Suppressor macrophage treated with lipopolysaccharide for 1 hour (primary cell): ENCODE measurements at regions not wholly inside any gene's neighbourhood (a gene's known extent, or its start where the extent isn't known, plus 50 kb on each side); places are given as distances from the start of the nearest gene placed in this dataset.

Experiments
- DNase-seq, 3 donors: peaks; one replicate each; pipeline ENCODE4 v3.0.0-alpha.2; 2020 to 2022

DNA sequence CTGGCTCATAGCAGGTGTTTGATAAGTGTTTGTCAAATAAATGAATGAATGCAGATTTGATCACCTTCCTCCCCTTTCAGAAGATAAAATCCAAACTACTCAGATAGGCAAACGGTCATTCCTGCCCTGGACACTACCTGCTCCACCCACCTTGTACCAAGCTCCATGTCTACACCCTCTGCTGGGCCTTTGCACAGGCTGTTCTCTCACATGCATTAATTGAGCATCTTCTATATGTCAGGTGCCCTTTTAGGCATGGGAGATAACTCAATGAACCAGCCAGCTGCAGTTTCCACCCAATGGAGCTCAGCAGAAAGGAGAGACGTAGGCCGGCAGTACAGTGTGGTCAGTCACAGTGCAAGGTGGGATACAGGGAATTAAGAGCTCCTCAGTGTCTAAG is 102.3 kb upstream of the CPEB4 start:
- no peak for DNase-seq

- DNase-seq: peak in 2 of 3 donors; percentile 39
Observed at GRCh38 chr5:173786286-173787187, 101.6 kb upstream of the CPEB4 start.

DNA sequence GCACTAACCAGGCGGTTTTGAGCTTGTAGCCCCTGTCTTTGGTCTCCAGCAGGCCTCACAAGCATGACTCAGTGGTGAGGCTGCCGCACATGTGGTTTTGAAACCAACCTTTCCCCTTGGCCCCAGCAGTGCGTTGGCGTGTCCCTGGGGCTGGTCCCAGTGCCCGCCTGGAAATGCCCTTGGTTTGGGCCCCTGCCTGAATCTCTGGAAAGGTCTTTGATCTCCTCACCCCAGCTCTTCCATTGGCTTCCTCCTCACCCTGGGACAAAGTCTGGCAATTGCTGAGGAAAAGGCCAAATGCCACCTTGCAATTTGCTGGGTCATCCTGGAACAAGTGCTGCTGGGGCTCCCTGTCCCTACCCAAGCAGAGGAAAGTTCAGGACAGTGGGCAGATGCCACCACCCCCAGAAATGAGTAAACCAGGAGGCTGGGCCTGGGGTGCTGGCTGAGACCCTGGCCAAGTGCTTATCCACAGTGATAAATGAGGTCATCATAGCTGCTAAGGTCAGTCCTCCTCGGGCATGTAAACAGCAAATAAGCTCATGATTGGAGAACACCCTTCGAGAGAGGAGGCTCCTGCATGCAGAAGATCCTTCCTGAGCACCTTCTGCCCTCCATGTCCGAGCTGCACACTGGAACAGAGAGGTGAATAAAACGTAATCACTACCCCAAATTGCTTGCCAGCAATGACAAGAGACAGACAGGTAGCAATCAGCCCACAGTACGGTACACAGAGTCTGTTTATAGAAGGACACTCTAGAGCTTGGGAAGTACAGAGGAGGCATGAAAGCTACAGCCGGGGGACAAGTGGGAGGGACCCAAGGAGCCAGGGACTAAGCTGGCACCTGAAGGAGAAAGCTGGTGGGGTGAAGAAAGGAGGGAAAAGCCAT is 98.9 kb upstream of the CPEB4 start:
- peak; percentile 93 to 95 (median 94) for DNase-seq

DNA sequence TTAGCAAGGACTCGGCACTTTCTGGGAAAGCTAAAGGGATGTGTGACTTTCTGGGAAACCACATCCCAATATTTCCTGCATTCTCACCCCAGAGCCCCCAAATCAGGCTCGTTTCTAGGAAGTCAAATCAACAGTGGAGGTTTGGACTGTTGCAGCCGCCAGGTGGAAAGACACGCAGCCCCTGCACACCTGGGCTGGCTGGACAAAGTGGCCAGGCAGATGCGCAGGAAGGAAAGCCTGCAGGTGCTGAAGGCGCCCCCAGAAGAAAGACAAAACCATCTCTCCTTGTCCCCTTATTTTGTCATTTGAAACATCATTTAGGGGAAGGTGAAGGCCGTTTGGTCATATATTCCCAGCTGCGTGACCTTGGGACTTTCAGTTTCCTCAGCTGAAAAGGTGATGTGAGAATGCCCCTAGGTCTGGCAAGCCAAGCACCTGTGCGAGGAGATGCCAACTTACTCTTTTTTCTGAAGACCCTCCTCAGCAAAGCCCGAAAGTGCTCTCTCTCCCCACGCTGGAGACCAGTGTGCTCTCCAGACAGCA is 97.9 kb upstream of the CPEB4 start:
- DNase-seq: no peak

GRCh38 chr5:173790836-173791546 is 97.2 kb upstream of the CPEB4 start:
- no peak for DNase-seq

DNA sequence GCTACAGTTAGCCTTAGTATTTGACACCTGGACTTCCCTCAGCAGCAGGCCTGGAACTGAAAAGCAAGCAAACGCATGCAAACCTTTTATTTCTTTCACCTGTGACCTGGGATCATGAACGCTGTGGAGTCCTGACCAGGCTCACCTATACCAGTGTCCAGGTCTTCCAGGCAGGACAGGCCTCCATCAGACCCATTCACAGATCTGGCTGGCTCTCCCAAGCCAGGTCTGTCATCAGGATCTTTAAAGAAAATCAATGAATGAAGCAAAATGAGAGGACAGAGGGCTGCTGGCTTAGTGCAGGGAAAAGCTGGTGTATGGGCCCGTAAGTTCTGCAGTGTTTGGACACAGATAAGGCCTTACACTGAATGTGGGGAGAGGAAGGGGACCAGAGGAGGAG is 96.3 kb upstream of the CPEB4 start:
- DNase-seq: no peak

- DNase-seq: peak in 1 of 3 donors; percentile 25
Observed at GRCh38 chr5:173792781-173793547, 95.2 kb upstream of the CPEB4 start.

- no peak for DNase-seq
Observed at GRCh38 chr5:173793648-173794548, 94.3 kb upstream of the CPEB4 start.

DNA sequence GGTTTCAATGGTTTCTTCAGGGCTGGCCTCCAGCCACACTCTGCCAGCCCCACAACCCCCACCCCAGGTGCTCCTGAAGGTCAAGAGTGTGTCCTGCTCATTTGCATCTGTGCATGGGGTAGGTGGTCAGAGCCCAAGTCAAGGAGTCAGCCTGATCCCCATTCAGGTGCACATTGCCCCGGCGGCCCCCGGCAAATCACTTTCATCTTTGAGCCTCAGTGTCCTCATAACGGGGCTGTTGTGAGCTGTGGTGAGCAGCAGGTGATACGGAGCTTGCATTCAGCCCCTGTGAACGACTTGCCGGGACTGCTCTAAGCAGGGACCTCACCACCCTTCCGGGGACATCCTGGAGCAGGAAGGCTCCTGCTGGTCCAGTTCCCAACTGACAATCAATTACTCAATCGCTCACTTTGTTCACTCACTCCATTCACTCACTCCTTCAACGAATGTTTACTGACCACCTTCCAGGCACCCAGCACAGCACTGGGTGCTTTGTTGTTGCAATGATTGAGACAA is 93.2 kb upstream of the CPEB4 start:
- DNase-seq: no peak

GRCh38 chr5:173795601-173796000 is 92.5 kb upstream of the CPEB4 start:
- no peak for DNase-seq

GRCh38 chr5:173796721-173797495 is 91.2 kb upstream of the CPEB4 start:
- no peak for DNase-seq

- no peak for DNase-seq
Observed at GRCh38 chr5:173798127-173798810, 89.9 kb upstream of the CPEB4 start.

- DNase-seq: no peak
Observed at GRCh38 chr5:173800340-173800739, 87.8 kb upstream of the CPEB4 start.

DNA sequence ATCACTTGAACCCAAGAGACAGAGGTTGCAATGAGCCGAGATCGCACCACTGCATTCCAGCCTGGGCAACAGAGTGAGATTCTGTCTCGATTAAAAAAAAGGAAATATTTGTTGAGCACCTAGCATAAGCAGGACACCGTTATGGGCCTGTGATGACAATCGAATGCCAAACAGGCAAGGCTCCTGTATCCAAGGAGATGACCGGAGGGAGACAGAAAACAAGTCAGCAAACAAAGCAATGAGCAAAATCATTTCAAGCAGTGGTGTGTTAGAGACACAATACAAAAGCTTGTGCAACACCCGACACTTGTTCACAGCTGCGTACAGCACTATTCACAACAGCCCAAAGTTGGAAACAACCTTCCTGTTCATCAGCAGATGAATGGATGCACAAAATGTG is 87.1 kb upstream of the CPEB4 start:
- DNase-seq: no peak

GRCh38 chr5:173802670-173803165 is 85.4 kb upstream of the CPEB4 start:
- peak; percentile 84 to 87 (median 87) for DNase-seq

DNA sequence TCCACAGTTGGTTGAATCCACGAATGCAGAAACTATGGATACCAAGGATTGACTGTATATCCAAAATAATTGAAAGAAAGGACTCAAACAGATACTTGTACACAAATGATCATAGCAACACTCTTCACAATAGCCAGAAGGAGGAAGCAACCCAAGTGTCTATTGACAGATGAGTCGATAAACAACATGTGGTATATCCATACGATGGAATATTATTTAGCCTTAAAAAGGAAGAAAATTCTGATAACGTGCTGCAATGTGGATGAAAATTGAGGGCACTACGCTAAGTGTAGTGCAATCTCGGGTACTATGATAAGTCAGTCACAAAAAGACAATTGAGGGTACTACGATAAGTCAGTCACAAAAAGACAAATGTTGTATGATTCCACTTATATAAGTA is 83.6 kb upstream of the CPEB4 start:
- DNase-seq: no peak

DNA sequence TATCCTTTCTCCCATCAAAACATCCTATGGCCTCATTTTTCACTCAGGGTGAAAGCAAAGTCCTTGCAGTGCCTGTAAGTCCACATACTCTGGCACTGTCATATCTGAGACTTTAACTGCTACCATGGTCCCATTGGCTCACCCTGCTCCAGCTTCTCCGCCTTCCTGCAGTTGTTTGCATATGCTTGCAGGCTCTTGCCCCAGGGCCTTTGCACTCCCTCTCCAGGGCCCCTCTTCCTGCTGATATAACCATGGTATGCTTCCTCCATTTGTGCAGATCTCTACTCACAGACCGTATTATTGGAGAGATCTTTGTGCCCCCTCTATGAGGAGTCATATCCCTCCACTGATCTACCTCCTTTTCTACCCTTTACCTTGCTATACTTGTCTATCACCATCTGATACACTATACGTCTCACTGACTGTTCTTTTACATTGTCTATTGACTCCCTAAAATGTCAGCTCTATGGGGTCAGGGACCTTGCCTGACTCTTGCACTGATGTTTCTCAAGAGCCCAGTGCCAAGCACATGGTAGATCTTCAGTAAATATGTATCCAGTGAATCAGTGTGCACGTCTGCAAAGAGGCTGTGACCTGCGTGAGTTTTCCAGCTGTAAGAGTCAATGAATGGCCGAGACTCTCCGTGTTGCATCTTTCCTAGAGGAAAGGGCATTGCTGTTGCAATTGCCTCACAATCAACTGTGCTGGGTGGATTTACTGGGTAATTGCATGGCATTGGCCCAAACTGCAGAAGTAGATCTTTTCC is 81.7 kb upstream of the CPEB4 start:
- peak in 1 of 3 donors; percentile 10 for DNase-seq

- DNase-seq: no peak
Observed at GRCh38 chr5:173807181-173807655, 80.9 kb upstream of the CPEB4 start.
